ENCODE measurements at regions not wholly inside any gene's neighbourhood (a gene's known extent, or its start where the extent isn't known, plus 50 kb on each side); places are given as distances from the start of the nearest gene placed in this dataset.

DNA sequence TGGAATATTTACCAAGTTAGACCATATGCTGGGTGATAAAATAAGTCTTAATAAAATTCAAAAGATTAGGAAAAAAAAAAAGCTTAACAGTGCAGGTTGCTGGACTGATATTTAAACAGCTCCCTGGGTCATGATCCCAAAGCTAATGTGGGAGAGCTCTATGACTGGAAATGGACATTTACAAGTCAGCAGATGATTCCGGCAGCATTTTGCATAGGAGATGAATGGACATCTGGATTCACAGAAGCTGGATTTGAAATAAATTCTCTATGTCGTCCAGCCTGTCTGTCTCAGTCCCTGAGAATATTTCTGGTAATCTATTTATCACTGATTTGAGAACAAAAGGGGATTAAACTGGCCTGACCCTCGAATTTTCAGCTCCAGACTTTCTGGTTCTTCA is 52.3 kb upstream of the KLHL25 start:
- Histone ChIP-seq H3K9me3 (ENCODE audit: control insufficient read depth, insufficient read depth, low read length) (no peaks in the 10 kb centered on the region), H3K4me1 (ENCODE audit: insufficient read depth, low read length) (no peaks in the 10 kb centered on the region), H3K36me3 (ENCODE audit: insufficient read depth, low read length) (no peaks in the 10 kb centered on the region), H3K9ac (ENCODE audit: low read depth, low read length) (no peak overlapping the region)

DNA sequence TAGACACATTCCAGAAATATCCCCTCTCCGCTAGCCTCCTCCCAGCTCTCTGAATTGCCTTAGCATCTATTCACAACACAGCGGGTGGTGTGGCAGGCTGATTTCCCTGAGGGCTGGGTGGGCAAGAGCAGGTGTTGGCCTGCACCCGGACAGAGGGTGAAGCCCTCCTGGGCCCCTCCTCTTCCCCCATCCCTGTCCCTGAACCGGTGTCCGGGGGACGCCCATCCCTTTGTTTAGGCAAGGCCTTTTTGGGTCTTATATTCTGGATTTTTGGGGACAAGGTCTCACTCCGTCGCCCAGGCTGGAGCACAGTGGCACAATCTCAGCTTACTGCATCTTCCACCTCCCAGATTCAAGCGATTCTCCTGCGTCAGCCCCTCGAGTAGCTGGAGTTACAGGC is 55.2 kb upstream of the KLHL25 start:
- Histone ChIP-seq H3K4me1 (ENCODE audit: insufficient read depth, low read length) (no peaks in the 10 kb centered on the region), H3K36me3 (ENCODE audit: insufficient read depth, low read length) (no peaks in the 10 kb centered on the region), H3K9me3 (ENCODE audit: control insufficient read depth, insufficient read depth, low read length) (no peaks in the 10 kb centered on the region), H3K9ac (ENCODE audit: low read depth, low read length) (no peak overlapping the region)

DNA sequence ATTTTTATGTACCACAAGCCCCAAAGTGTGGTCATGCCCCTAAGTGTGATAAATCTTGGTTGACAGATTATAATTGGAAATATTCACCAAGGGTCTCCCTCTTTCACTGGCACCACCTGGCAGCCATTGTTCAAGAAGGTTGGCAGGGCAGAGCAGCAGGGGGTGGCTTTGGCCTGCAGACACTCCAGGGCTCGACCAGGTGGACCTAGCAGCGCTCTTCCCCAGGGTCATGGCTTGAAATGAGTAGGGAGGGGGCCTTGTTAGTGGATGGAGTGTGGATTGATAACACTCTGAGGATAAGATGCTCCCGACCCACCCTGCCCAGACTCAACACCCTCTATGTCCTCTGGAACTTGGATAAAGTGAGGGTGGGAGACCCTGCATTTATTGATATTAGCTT is 58.2 kb upstream of the KLHL25 start:
- no peaks in the 10 kb centered on the region for H3K36me3 ChIP-seq (ENCODE audit: insufficient read depth, low read length)
- no peak overlapping the region for H3K9ac ChIP-seq (ENCODE audit: low read depth, low read length)
- no peaks in the 10 kb centered on the region for H3K9me3 ChIP-seq (ENCODE audit: control insufficient read depth, insufficient read depth, low read length)
- H3K4me1 ChIP-seq (ENCODE audit: insufficient read depth, low read length), result no peaks in the 10 kb centered on the region

DNA sequence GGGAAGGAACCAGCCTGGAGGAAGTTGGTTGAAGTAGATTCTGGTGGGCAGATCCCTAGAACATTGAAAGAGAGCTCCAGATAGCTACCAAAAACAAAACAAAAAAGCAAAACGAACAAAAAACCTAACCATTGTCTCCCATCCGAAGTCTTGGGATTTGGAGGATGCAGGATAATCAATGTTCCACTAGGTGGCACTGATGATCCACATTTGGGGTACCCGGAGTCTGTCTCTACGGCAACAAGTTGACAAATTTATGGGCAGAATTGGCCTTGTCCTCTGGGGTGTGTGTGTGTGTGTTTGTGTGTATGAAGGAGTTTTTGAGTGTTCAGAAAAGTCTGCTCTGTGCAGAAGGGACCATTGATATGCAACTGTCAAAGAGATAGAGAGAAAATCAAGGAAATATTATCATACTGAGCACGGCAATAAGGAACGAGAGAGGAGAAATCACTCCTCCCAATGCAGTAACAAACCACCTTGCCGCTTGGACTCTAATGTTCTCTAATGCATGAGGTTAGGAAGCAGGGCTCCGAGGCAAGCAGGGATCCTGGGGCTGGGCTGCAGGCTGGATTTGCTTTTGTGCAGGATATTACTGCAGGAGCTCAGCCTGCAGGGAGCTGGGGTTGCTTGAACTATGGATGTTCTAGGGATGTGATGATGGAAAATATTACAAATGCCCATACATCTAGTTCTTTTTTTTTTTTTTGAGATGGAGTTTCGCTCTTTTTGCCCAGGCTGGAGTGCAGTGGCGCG is 59.8 kb upstream of the KLHL25 start:
- Histone ChIP-seq H3K9ac (ENCODE audit: low read depth, low read length) (peak overlapping the region; percentile 37; the same call in 1 of the 2 replicates), H3K9me3 (ENCODE audit: control insufficient read depth, insufficient read depth, low read length) (no peaks in the 10 kb centered on the region), H3K36me3 (ENCODE audit: insufficient read depth, low read length) (no peaks in the 10 kb centered on the region), H3K4me1 (ENCODE audit: insufficient read depth, low read length) (no peaks in the 10 kb centered on the region)

DNA sequence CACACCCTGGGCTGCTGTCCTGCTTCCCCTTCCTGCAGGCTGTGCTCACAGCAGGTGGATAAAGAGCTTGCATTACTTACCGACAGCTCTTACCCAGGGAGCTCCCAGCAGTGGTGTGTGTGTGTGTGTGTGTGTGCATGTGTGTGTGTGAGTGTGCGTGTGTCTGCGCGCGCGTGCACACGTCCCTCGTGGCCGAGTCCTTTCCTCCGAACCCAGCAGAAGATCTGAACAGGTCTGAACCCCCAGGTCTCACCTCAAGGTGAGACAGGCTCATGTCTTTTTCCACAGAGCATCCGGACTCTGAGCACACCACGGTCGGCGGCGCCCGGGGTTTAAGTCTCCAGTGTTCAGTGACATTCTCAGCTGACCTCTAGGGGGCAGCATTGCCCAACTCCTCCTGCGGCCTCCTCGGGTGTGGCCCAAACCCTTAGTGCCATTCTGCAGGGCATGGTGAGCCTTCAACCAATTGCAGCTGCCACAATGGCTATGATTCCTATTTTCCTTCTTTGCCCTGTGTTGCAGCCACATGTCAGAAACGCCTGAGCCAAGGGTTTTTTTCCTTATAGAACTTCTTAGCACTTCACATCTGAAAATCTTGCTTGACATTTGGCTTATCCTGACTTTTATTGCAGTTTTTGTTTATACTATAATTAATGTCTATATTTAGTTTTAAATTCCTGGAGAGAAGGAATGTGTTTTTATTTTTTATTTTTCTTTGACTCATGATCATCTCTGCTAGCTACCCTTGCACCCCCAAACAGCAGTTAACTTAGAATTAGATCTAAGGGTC is 64.1 kb upstream of the KLHL25 start:
- H3K9me3 ChIP-seq (ENCODE audit: control insufficient read depth, insufficient read depth, low read length), result no peaks in the 10 kb centered on the region
- H3K36me3 ChIP-seq (ENCODE audit: insufficient read depth, low read length), result no peaks in the 10 kb centered on the region
- peak overlapping the region; percentile 18; the same call in 1 of the 2 replicates for H3K9ac ChIP-seq (ENCODE audit: low read depth, low read length)
- H3K4me1 ChIP-seq (ENCODE audit: insufficient read depth, low read length), result no peaks in the 10 kb centered on the region

DNA sequence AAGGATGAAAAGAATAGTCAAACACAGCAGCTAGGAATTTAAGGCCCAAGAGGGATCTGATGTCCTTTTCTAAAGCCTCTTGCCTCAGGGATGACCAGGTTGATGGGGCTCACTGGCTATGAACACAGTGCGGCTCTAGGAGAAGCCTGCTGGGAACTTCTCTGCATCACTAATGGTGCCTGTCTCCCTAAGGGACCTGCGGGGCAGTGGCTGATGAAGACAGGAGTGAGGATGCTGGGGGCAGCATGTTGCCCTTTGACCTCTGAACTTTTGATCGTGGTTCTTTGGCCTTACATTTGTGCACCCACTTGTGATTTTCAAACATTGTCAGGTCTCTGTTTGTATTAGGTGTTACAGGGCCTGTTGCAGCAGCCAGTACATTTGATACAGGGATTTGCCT is 64.9 kb upstream of the KLHL25 start:
- no peaks in the 10 kb centered on the region for H3K9me3 ChIP-seq (ENCODE audit: control insufficient read depth, insufficient read depth, low read length)
- no peaks in the 10 kb centered on the region for H3K36me3 ChIP-seq (ENCODE audit: insufficient read depth, low read length)
- peaks cover 3% of the 10 kb centered on the region; the same call in 1 of the 2 replicates for H3K4me1 ChIP-seq (ENCODE audit: insufficient read depth, low read length)
- H3K9ac ChIP-seq (ENCODE audit: low read depth, low read length), result no peak overlapping the region

DNA sequence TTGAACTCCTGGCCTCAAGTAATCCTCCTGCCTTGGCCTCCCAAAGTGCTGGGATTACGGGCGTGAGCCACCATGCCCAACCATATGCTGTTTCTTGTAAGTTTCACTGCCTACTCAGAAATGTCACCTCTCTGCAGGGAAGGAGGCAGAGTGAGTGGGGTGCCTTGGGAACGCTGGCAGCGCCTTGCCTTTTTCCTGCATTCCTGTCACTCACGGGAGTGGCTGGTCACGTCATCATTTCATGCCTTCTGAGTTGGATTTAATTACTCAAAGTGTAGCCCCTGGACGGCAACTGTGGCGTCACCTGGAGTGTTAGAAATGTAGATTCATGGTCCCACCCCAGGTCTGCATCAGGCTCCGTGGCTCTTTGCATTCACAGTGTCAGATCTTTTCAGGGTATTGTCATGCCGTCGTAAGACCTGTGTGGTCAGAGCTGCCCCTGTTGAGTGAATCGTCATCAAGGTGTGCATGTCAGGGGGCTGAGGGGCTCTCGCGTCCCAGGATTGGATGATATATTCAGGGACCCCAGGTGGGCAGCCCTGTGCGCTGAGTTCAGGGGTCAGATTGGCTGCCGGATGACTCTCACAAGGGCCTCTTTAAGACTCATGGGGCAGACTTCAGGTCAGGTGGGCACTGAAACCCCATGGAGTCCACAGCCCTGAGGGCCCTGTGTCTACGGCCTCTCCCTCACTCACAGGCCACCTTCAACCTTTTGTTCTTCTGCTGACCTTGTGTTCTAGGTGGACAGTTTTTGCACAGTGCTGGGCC is 65.9 kb upstream of the KLHL25 start:
- H3K9ac ChIP-seq (ENCODE audit: low read depth, low read length), result no peak overlapping the region
- no peaks in the 10 kb centered on the region for H3K9me3 ChIP-seq (ENCODE audit: control insufficient read depth, insufficient read depth, low read length)
- peaks cover 6% of the 10 kb centered on the region; the same call in 1 of the 2 replicates for H3K4me1 ChIP-seq (ENCODE audit: insufficient read depth, low read length)
- no peaks in the 10 kb centered on the region for H3K36me3 ChIP-seq (ENCODE audit: insufficient read depth, low read length)

DNA sequence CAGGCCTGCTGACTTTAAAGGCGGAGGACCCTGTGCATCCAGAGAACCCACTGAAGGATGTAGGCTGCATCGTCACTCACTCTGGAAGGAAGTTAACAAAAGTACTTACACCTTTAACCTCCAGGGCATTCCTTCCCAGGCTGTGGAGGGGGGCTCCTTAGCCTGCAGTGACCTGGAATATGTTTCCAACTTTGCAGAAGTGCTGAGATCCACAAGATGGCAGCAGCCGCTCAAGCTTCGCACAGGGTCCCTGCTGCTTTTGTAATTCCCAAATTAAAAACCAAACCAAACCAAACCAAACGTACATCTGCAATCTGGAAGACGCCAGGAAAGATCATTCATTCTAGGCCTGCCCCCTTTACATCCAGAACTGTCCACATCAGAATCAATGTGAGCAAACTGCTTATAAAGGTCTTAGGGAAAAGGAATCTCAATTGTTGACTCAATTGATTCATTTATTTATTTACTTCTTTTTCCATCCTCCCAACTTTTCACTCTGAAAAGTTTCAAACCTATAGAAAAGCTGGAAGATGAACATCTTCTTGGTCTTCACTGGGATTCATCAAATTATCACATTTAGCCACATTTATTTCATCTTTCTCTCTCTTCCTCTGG is 70.5 kb upstream of the KLHL25 start:
- H3K36me3 ChIP-seq (ENCODE audit: insufficient read depth, low read length), result no peaks in the 10 kb centered on the region
- H3K9me3 ChIP-seq (ENCODE audit: control insufficient read depth, insufficient read depth, low read length), result no peaks in the 10 kb centered on the region
- H3K9ac ChIP-seq (ENCODE audit: low read depth, low read length), result peak overlapping the region; percentile 14; the same call in 1 of the 2 replicates
- peaks cover 6% of the 10 kb centered on the region; the same call in 1 of the 2 replicates for H3K4me1 ChIP-seq (ENCODE audit: insufficient read depth, low read length)

DNA sequence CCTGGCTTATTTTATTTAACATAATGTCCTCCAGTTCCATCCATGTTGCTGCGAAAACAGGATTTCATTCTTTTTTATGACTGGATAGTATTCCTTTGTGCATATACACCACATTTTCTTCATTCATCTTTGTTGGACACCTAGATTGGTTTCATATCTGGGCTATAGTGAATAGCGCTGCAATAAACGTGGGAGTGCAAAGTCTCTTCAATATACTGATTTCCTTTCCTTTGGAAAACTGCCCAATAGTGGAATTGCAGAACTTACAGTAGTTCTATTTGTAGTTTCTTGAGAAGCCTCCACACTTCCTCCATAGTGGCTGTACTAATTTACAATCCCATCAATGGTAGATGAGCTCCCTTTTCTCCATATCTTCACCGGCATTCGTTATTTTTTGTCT is 72.5 kb upstream of the KLHL25 start:
- H3K4me1 ChIP-seq (ENCODE audit: insufficient read depth, low read length), result peaks cover 6% of the 10 kb centered on the region; the same call in 1 of the 2 replicates
- no peaks in the 10 kb centered on the region for H3K9me3 ChIP-seq (ENCODE audit: control insufficient read depth, insufficient read depth, low read length)
- no peaks in the 10 kb centered on the region for H3K36me3 ChIP-seq (ENCODE audit: insufficient read depth, low read length)
- no peak overlapping the region for H3K9ac ChIP-seq (ENCODE audit: low read depth, low read length)

DNA sequence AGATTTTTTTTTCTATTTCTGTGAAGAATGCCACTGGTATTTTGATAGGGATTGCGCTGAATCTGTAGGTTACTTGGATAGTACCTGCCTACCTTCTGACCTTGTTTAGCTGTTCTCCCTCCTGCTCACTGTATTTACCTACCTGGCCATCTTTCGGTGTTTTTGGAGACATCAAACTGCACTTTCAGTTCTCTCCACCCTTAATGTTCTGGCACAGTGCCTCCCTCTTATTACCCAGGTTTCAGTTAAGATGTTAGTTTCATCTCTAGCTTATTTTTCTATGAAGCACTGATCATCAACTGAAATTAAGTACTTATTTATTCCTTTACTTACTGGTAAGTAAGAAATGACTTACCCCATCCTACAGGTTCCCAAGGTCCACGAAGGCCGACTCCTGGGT is 74.4 kb upstream of the KLHL25 start:
- Histone ChIP-seq H3K9ac (ENCODE audit: low read depth, low read length) (no peak overlapping the region), H3K9me3 (ENCODE audit: control insufficient read depth, insufficient read depth, low read length) (no peaks in the 10 kb centered on the region), H3K36me3 (ENCODE audit: insufficient read depth, low read length) (no peaks in the 10 kb centered on the region), H3K4me1 (ENCODE audit: insufficient read depth, low read length) (peaks cover 6% of the 10 kb centered on the region; the same call in 1 of the 2 replicates)

DNA sequence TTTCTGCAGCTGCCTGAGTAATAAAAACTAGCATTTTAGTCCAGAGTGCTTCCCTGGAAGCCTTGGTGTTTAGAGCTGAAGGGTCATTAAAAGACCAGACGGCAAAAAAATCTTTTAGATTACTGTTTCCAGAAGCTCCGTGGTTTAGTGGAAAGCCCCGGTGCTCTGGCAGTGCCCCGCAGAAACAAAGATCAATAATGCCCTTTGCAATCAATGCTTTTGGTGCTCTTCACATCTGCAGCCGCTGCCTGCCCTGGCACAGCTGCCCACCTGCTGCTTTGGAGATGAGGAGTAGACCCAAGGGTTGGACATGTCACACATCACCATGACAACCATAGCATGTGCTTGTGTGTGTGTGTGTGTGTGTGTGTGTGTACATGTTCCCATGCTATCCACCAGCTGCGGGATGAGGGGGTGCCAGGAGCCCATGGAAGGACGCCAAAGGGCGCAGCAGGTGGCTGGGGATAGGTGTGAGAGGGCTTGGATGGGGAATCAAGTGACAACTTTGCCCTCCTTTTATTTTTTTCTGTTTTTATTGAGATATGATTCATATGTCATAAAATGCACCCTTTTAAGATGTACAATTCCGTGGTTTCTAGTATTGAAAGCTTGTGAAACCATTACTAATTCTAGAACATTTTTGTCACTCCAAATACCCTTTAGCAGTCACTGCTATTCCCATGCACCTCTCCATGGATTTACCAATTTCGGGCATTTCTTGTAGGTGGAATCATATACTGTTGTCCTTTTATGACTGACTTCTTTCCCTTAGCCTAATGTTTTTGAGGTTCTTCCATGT is 75.7 kb upstream of the KLHL25 start:
- Histone ChIP-seq H3K9me3 (ENCODE audit: control insufficient read depth, insufficient read depth, low read length) (no peaks in the 10 kb centered on the region), H3K36me3 (ENCODE audit: insufficient read depth, low read length) (no peaks in the 10 kb centered on the region), H3K4me1 (ENCODE audit: insufficient read depth, low read length) (no peaks in the 10 kb centered on the region), H3K9ac (ENCODE audit: low read depth, low read length) (no peak overlapping the region)

DNA sequence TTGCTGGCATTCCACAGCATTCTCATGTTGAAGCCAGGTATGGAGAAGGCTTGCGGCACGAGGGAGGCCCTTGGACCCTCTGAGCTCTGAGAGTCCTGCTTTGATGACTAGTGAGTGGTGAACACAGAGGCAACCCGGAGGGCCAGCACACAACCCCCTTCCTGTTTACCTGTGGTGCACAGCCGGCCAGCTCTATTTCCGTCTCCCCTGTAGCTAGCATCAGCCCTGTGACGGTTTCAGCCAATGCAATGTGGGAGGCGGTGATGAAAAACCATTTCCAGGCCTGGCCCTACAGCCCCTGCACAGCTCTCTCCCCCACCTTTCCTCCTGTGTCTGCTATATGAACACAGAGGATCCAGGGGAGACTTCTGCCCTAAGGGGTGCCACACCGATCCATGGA is 76.8 kb upstream of the KLHL25 start:
- no peaks in the 10 kb centered on the region for H3K36me3 ChIP-seq (ENCODE audit: insufficient read depth, low read length)
- H3K9ac ChIP-seq (ENCODE audit: low read depth, low read length), result no peak overlapping the region
- H3K4me1 ChIP-seq (ENCODE audit: insufficient read depth, low read length), result no peaks in the 10 kb centered on the region
- H3K9me3 ChIP-seq (ENCODE audit: control insufficient read depth, insufficient read depth, low read length), result no peaks in the 10 kb centered on the region

DNA sequence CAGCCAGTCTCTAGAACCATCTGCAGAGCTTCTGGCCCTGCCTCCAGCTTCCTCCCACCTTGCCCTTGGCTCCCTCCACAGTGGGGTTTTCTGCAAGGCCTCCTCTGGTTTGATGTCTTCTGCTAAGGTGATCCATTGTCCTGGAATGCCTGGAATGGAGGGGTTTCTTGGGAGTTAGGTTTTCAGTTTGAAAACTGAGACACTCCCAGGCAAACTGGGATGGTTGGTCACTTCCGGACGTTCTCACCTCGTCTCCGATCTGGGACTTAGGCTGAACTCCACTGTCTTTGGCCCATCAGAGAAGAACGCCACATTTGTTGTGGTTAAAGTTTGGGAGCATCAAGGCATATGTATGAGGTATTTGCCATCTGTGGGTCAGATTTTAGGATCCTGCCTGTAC is 77.4 kb upstream of the KLHL25 start:
- no peaks in the 10 kb centered on the region for H3K36me3 ChIP-seq (ENCODE audit: insufficient read depth, low read length)
- no peaks in the 10 kb centered on the region for H3K4me1 ChIP-seq (ENCODE audit: insufficient read depth, low read length)
- H3K9me3 ChIP-seq (ENCODE audit: control insufficient read depth, insufficient read depth, low read length), result no peaks in the 10 kb centered on the region
- H3K9ac ChIP-seq (ENCODE audit: low read depth, low read length), result no peak overlapping the region

Measured in ES-I3 (cell line).